GM12891 (cell line): ENCODE measurements at regions not wholly inside any gene's neighbourhood (a gene's known extent, or its start where the extent isn't known, plus 50 kb on each side); places are given as distances from the start of the nearest gene placed in this dataset.

Experiments used
- PAX5 ChIP-seq: IDR thresholded peaks from 2 replicates; pipeline ENCODE4 v1.6.1; 2011; ENCODE audit warnings: low read length, moderate library complexity, mild to moderate bottlenecking; ENCODE audit not compliant: insufficient read depth, severe bottlenecking
- POLR2A ChIP-seq: IDR thresholded peaks from 2 replicates; pipeline ENCODE4 v1.6.1; 2011; ENCODE audit warnings: low read depth, low read length, control low read depth
- POLR2AphosphoS5 ChIP-seq: IDR thresholded peaks from 2 replicates; pipeline ENCODE4 v1.6.1; 2011; ENCODE audit warnings: low read depth, low read length, control low read depth
- POU2F2 ChIP-seq: IDR thresholded peaks from 2 replicates; pipeline ENCODE4 v1.6.1; 2011; ENCODE audit warnings: low read depth, mild to moderate bottlenecking, control low read depth, low read length, moderate library complexity
- SPI1 ChIP-seq: IDR thresholded peaks from 2 replicates; pipeline ENCODE4 v1.6.1; 2011; ENCODE audit warnings: low read depth, low read length, control low read depth
- TAF1 ChIP-seq: IDR thresholded peaks from 2 replicates; pipeline ENCODE4 v1.6.1; 2011; ENCODE audit warnings: low read depth, low read length, control low read depth

GRCh38 chr7:16241017-16241416 is 180.3 kb downstream of the CRPPA start:
- TF ChIP-seq POLR2AphosphoS5 (no peak), POLR2A (no peak), SPI1 (no peak), TAF1 (no peak), PAX5 (no peak), POU2F2 (no peak)
